Natural killer cell treated with Interleukin-12 subunit alpha and Interleukin-12 subunit beta and Interleukin-15 and Interleukin-18, amount 100 ng/mL, for 72 hours (primary cell): ENCODE measurements at regions not wholly inside any gene's neighbourhood (a gene's known extent, or its start where the extent isn't known, plus 50 kb on each side); places are given as distances from the start of the nearest gene placed in this dataset.
"Not testable (repeated sequence)": the region's sequence is repeated elsewhere in the genome, so short reads cannot be mapped to it uniquely, and the experiment has no call there.

ENCODE experiments used
- ATAC-seq, 2 donors: fragments of 150-1000 bp; cut with Tn5 transposase in 1 of 2; sonication (Bioruptor Pico), chemical (Tn5 transposase) in 1 of 2; 2 replicates each; pipeline ENCODE4 v1.10.0; 2021
- DNase-seq: peaks from one replicate; pipeline ENCODE4 v3.0.0; 2022; ENCODE audit warnings: low spot score
- H3K27ac Mint-ChIP-seq, 2 donors: 1 replicate in 1 of 2; 2 replicates in 1 of 2; pipeline ENCODE4 v1.8.0; 2022; ENCODE audit warnings: mixed read lengths in 2 of 2, mild to moderate bottlenecking in 1 of 2, moderate library complexity in 1 of 2
- H3K27me3 Mint-ChIP-seq, 2 donors: 1 replicate in 1 of 2; 2 replicates in 1 of 2; pipeline ENCODE4 v1.8.0; 2022; ENCODE audit warnings: mixed read lengths in 2 of 2
- H3K36me3 Mint-ChIP-seq: one replicate; pipeline ENCODE4 v1.8.0; 2022; ENCODE audit warnings: mixed read lengths
- H3K4me1 Mint-ChIP-seq, 2 donors: 1 replicate in 1 of 2; 2 replicates in 1 of 2; pipeline ENCODE4 v1.8.0; 2022; ENCODE audit warnings: low read depth in 2 of 2, mixed read lengths in 2 of 2, mild to moderate bottlenecking in 1 of 2
- H3K4me3 Mint-ChIP-seq: one replicate; pipeline ENCODE4 v1.8.0; 2022; ENCODE audit warnings: mixed read lengths
- H3K9me3 Mint-ChIP-seq: 2 replicates; pipeline ENCODE4 v1.8.0; 2022; ENCODE audit warnings: mixed read lengths

DNA sequence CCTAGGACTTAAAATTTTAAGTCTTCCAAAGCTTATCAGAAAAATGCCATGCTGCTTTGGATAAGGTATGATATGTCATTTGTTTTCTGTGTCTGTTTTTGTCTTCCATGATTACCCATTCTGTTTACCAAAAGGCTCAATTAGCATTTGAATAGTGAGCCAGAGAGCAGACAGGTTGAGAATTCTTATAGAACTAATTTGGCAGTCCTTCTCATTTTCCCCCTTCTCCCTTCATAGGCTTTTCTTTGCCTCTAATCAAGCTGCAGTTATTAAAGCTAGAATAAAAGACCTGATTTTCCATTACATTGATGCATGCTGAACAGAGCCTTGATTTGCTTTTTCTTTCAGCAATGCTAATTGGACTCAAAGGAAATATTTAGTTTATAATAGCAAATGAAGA is 993.0 kb downstream of the MAT2B start:
- Mint-ChIP-seq H3K36me3 (peaks cover 1% of the 10 kb centered on the region), H3K27ac (no peak overlapping the region), H3K27me3 (no peaks in the 10 kb centered on the region), H3K4me1 (no peaks in the 10 kb centered on the region), H3K9me3 (peaks cover 4% of the 10 kb centered on the region), H3K4me3 (no peak overlapping the region)
- DNase-seq (no peak), ATAC-seq (no peak)

- DNase-seq = no peak
- H3K36me3 Mint-ChIP-seq = no peaks in the 10 kb centered on the region
- ATAC-seq = no peak
- H3K4me3 Mint-ChIP-seq = no peak overlapping the region
- H3K4me1 Mint-ChIP-seq = no peaks in the 10 kb centered on the region
- H3K27me3 Mint-ChIP-seq = no peaks in the 10 kb centered on the region
- H3K9me3 Mint-ChIP-seq = no peaks in the 10 kb centered on the region
- H3K27ac Mint-ChIP-seq = no peak overlapping the region
Measured at GRCh38 chr5:164500856-164501255, 995.4 kb downstream of the MAT2B start.

DNA sequence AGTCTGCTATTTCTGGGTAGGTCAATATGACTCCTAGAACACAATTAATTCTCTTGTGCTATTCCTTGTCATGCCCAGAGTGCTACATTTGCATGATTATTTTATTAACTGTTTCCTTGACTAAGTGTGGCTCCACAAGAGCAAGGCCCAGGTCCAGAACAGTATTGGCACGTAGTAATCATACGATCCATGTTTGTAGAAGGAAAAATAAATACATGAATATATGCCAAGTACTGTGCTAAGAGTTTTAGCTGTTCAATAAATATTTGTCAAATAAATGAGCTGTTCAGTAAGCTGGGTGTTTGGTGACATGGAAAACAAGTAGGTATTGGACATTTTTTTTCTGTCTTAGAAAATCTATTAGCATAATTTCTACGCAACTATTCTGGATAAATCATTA is 995.9 kb downstream of the MAT2B start:
- no peaks in the 10 kb centered on the region for H3K4me1 Mint-ChIP-seq
- H3K36me3 Mint-ChIP-seq = no peaks in the 10 kb centered on the region
- H3K27me3 Mint-ChIP-seq = no peaks in the 10 kb centered on the region
- H3K4me3 Mint-ChIP-seq = no peak overlapping the region
- H3K27ac Mint-ChIP-seq = no peak overlapping the region
- ATAC-seq (no peak), DNase-seq (no peak)
- no peaks in the 10 kb centered on the region for H3K9me3 Mint-ChIP-seq

GRCh38 chr5:164504141-164504772 is 998.8 kb downstream of the MAT2B start:
- no peaks in the 10 kb centered on the region for H3K4me1 Mint-ChIP-seq
- no peak overlapping the region for H3K4me3 Mint-ChIP-seq
- no peak for ATAC-seq
- H3K36me3 Mint-ChIP-seq = no peaks in the 10 kb centered on the region
- no peaks in the 10 kb centered on the region for H3K9me3 Mint-ChIP-seq
- H3K27ac Mint-ChIP-seq = no peak overlapping the region
- no peak for DNase-seq
- H3K27me3 Mint-ChIP-seq = no peaks in the 10 kb centered on the region

DNA sequence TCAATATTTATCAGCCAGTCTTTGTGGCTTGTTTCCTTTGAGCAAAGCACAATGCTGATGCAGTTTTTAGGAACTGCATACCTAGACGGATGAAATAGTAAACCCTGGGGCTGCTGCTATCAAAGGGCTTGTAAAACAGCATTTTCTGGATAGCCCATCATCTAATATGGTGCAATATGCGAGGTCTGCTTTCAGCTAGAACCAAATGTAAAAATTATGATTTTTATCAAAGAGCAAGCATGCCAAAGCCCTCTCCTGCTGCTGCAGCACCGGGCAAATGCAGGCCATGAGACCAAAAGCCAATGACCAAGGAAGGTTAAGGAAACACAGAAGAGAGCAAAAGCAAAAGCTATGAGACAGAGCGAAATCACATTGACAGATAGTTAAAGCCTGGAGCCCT is 1000.4 kb downstream of the MAT2B start:
- H3K27ac Mint-ChIP-seq = no peak overlapping the region
- no peak overlapping the region for H3K4me3 Mint-ChIP-seq
- H3K36me3 Mint-ChIP-seq = no peaks in the 10 kb centered on the region
- ATAC-seq (no peak), DNase-seq (no peak)
- no peaks in the 10 kb centered on the region for H3K4me1 Mint-ChIP-seq
- H3K9me3 Mint-ChIP-seq = no peaks in the 10 kb centered on the region
- no peaks in the 10 kb centered on the region for H3K27me3 Mint-ChIP-seq

- H3K27ac Mint-ChIP-seq = no peak overlapping the region
- H3K4me1 Mint-ChIP-seq = no peaks in the 10 kb centered on the region
- ATAC-seq (no peak), DNase-seq (no peak)
- H3K36me3 Mint-ChIP-seq = no peaks in the 10 kb centered on the region
- no peak overlapping the region for H3K4me3 Mint-ChIP-seq
- peaks cover 10% of the 10 kb centered on the region for H3K9me3 Mint-ChIP-seq
- no peaks in the 10 kb centered on the region for H3K27me3 Mint-ChIP-seq
Measured at GRCh38 chr5:164518067-164518740, 1012.8 kb downstream of the MAT2B start.

DNA sequence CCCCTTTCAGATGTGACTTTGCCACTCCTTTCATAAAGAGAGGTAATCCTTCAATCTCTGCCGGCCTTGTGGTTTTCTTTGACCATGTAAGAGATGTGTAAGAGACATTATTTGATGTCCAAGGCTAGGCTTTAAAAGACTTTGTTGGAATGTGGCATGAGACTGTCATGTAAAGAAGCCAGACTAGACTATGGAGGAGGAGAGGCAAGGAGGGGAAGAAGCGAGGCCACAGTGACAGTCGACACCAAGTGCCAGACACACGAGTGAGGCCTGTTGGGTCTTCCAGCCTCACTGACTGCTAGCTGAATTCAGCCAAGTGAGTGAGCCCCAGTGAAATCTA is 1013.3 kb downstream of the MAT2B start:
- DNase-seq (no peak), ATAC-seq (no peak)
- H3K4me1 Mint-ChIP-seq = no peaks in the 10 kb centered on the region
- H3K9me3 Mint-ChIP-seq = peaks cover 10% of the 10 kb centered on the region
- H3K4me3 Mint-ChIP-seq = no peak overlapping the region
- H3K36me3 Mint-ChIP-seq = no peaks in the 10 kb centered on the region
- no peaks in the 10 kb centered on the region for H3K27me3 Mint-ChIP-seq
- H3K27ac Mint-ChIP-seq = no peak overlapping the region

GRCh38 chr5:164532235-164532900 is 1026.9 kb downstream of the MAT2B start:
- Mint-ChIP-seq H3K27ac (no peak overlapping the region), H3K4me1 (no peaks in the 10 kb centered on the region), H3K4me3 (no peak overlapping the region), H3K27me3 (no peaks in the 10 kb centered on the region), H3K36me3 (no peaks in the 10 kb centered on the region), H3K9me3 (no peaks in the 10 kb centered on the region)
- ATAC-seq (no peak), DNase-seq (no peak)

GRCh38 chr5:164533426-164533825 is 1028.0 kb downstream of the MAT2B start:
- not testable (repeated sequence) for H3K36me3 Mint-ChIP-seq, DNase-seq, ATAC-seq, H3K4me3 Mint-ChIP-seq, H3K27ac Mint-ChIP-seq, H3K9me3 Mint-ChIP-seq, H3K4me1 Mint-ChIP-seq, H3K27me3 Mint-ChIP-seq

DNA sequence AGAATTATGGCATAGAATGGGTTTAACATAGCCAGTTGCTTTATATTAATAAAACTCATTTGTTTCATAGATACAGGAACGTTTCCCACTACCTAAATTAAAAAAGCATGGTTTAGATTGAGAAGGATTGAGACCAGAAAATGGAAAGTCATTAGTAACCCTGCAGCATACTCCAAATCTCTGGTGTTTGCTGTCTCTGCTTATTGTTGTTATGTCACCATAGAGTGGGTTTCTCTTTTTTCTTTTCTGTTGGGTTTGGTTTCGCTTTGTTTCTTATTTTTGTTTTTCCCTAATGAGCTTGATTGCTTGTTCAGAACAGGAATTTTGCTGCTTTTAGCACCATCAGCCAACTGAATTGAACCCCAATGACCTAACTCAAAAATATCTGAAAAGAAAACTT is 1034.8 kb downstream of the MAT2B start:
- DNase-seq = no peak
- no peak overlapping the region for H3K4me3 Mint-ChIP-seq
- ATAC-seq = no peak
- H3K27ac Mint-ChIP-seq = no peak overlapping the region
- H3K9me3 Mint-ChIP-seq = peaks cover 11% of the 10 kb centered on the region
- no peaks in the 10 kb centered on the region for H3K4me1 Mint-ChIP-seq
- H3K36me3 Mint-ChIP-seq = no peaks in the 10 kb centered on the region
- no peaks in the 10 kb centered on the region for H3K27me3 Mint-ChIP-seq

DNA sequence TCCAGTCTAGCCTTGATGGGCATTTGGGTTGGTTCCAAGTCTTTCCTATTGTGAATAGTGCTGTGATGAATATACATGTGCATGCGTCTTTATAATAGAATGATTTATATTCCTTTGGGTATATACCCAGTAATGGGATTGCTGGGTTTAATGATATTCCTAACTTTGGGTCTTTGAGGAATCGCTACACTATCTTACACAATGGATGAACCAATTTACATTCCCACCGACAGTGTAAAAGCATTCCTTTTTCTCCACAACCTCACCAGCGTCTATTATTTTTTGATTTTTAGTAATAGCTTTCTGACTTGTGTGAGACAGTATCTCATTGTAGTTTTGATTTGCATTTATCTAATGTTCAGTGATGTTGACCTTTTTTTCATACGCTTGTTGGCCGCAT is 1040.1 kb downstream of the MAT2B start:
- DNase-seq (no peak), ATAC-seq (no peak)
- Mint-ChIP-seq H3K36me3 (no peaks in the 10 kb centered on the region), H3K4me1 (no peaks in the 10 kb centered on the region), H3K27ac (no peak overlapping the region), H3K9me3 (peaks cover 10% of the 10 kb centered on the region), H3K27me3 (no peaks in the 10 kb centered on the region), H3K4me3 (no peak overlapping the region)

DNA sequence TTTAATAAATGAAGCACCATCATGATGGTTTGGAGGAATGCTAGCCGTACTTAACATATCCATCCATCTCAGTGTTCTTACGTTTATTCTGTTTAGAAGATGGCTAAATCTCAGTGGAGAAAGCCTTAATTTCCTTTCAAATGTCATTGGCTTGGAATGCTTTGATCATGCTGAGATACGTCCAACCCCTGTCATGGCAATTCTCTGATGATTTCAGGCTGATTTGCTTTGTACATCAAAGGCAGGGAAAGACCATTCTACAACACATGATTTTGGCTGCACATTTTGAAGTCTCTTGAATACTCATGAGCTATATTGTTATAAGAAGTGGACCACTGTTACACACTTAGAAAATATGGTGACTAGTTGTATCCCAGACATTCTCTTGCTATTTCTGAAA is 1048.4 kb downstream of the MAT2B start:
- Mint-ChIP-seq H3K27me3 (no peaks in the 10 kb centered on the region), H3K4me3 (no peak overlapping the region), H3K9me3 (peaks cover 10% of the 10 kb centered on the region), H3K4me1 (no peaks in the 10 kb centered on the region), H3K27ac (no peak overlapping the region), H3K36me3 (no peaks in the 10 kb centered on the region)
- ATAC-seq = no peak
- DNase-seq = no peak

DNA sequence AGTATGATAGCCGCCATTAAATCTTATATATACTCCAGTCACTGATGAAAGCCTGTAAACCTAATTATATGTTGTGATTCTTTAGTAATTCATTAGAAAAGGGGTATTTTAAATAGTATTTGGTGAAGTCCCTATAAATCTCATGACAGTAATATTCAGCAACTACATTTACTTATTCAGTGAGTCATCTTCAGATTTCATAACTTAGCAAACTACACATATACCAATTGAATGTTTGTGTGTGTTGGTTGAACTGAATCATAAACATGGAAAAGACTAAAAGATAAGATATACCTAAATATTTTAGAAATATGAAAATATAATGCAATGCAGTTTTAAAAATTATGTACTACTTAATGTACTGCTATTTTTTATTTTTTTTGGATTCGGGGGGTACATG is 1050.4 kb downstream of the MAT2B start:
- no peaks in the 10 kb centered on the region for H3K27me3 Mint-ChIP-seq
- no peak overlapping the region for H3K4me3 Mint-ChIP-seq
- no peak overlapping the region for H3K27ac Mint-ChIP-seq
- DNase-seq (no peak), ATAC-seq (no peak)
- H3K4me1 Mint-ChIP-seq = no peaks in the 10 kb centered on the region
- H3K9me3 Mint-ChIP-seq = peaks cover 7% of the 10 kb centered on the region
- no peaks in the 10 kb centered on the region for H3K36me3 Mint-ChIP-seq

DNA sequence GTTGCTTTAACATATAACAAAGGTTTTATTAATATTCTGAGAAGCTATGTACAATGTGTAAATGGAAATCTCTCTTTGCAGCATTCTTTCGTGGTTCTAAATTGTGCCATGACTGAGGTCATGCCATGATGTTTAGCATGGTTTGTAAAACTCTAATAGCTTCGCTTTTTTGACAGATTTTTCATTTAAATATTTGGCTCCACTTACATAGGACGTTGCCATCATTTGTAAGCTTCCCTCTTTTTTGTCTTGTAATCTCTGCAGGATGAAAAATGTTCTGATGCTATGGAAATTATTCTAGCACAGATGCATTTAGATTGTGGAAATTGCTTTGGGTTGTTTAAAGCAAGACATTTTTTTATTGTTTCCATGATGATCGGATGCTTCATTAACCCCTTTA is 1054.8 kb downstream of the MAT2B start:
- Mint-ChIP-seq H3K27me3 (no peaks in the 10 kb centered on the region), H3K4me1 (no peaks in the 10 kb centered on the region), H3K4me3 (no peak overlapping the region), H3K36me3 (no peaks in the 10 kb centered on the region), H3K27ac (no peak overlapping the region), H3K9me3 (peaks cover 8% of the 10 kb centered on the region)
- ATAC-seq = no peak
- DNase-seq = no peak
